ENCODE measurements at regions not wholly inside any gene's neighbourhood (a gene's known extent, or its start where the extent isn't known, plus 50 kb on each side); places are given as distances from the start of the nearest gene placed in this dataset.

DNA sequence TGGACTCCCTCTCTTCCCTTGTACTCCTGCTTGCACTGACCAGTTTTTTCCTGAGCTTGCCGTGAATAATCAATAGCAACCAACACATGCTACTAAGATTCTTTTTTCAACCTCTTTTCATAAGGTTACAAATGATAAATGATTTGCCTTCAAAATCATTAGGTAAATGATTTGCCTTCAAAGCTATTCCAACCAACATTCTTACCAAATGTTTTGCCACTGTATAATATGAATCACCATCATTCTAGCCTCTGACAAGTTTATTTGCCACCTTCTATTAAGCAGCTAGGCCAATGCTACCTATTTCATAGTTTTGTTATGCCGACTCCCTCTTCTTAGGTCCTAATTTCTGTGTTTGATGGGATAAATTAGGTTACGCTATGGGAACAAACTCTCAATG, 385.1 kb downstream of the DTWD2 start:
- H3K9me3 ChIP-seq, result no peaks in the 10 kb centered on the region
- H3K27me3 ChIP-seq, result no peaks in the 10 kb centered on the region
- no peak for ATAC-seq
- H3K4me3 ChIP-seq, result no peak overlapping the region
- no peaks in the 10 kb centered on the region for H3K36me3 ChIP-seq
- H3K27ac ChIP-seq, result no peak overlapping the region
- no peaks in the 10 kb centered on the region for H3K4me1 ChIP-seq
- WGBS, 2 donors (ENCODE audit: low coverage in 1 of 2), result 80 to 92% methylated on average over 3 of the region's 3 CpGs
- TF ChIP-seq EP300 (IDR thresholded peaks at IDR 0.05) (no peak), CTCF (IDR thresholded peaks at IDR 0.05) (no peak), POLR2AphosphoS5 (IDR thresholded peaks at IDR 0.05) (no peak), POLR2A (IDR thresholded peaks at IDR 0.05) (no peak)

DNA sequence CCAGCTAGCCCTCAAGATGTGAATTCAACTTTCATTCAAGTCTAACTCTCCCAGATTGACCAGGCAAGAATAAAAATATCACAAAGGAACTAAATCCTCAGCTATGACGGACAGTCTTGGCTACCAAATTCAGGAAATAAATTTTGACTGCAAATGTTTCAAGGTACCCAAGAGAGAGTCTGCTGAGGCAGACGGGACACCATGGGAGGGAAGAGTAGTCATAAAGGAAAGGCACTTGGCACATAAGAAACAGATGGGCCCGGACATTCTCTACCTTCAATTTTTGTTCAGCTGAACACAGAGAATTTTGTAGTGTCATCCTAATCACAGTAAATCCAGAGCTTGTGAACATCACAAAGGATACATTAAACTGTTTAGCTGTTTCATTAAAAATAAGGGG, 390.0 kb downstream of the DTWD2 start:
- no peak for ATAC-seq
- Histone ChIP-seq H3K27ac (no peak overlapping the region), H3K27me3 (no peaks in the 10 kb centered on the region), H3K36me3 (no peaks in the 10 kb centered on the region), H3K9me3 (no peaks in the 10 kb centered on the region), H3K4me1 (no peaks in the 10 kb centered on the region), H3K4me3 (no peak overlapping the region)
- no peak for TF ChIP-seq POLR2AphosphoS5 (IDR thresholded peaks at IDR 0.05)
- no peak for TF ChIP-seq EP300 (IDR thresholded peaks at IDR 0.05)
- no peak for TF ChIP-seq POLR2A (IDR thresholded peaks at IDR 0.05)
- no peak for TF ChIP-seq CTCF (IDR thresholded peaks at IDR 0.05)
- WGBS, 2 donors (ENCODE audit: low coverage in 1 of 2), result 84 to 100% methylated on average over 2 to 3 of the region's 3 CpGs

DNA sequence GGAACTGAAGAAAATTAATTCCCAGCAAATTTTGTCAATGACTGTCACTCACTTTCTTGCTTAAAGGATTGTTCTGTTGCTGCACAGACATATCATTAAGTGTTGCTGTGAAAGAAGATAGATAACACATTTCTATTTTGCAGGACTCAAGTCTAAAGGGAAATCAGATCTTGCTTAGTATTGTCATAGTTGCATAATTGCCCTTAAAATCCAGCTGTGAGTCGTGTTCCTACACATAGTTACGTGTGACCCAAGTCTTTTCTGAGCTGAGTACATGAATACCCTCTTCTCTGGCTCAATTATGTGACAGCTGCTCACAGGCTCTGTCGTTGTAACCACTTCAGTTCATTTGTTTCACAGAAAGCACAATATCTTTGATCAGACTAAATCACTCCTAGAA, 390.8 kb downstream of the DTWD2 start:
- 53 to 65% methylated on average over 3 of the region's 3 CpGs for WGBS, 2 donors (ENCODE audit: low coverage in 1 of 2)
- H3K4me1 ChIP-seq, result no peaks in the 10 kb centered on the region
- H3K27me3 ChIP-seq, result no peaks in the 10 kb centered on the region
- no peaks in the 10 kb centered on the region for H3K9me3 ChIP-seq
- no peak overlapping the region for H3K27ac ChIP-seq
- ATAC-seq, result no peak
- H3K36me3 ChIP-seq, result no peaks in the 10 kb centered on the region
- no peak for TF ChIP-seq POLR2A (IDR thresholded peaks at IDR 0.05)
- no peak for TF ChIP-seq CTCF (IDR thresholded peaks at IDR 0.05)
- no peak for TF ChIP-seq POLR2AphosphoS5 (IDR thresholded peaks at IDR 0.05)
- TF ChIP-seq EP300 (IDR thresholded peaks at IDR 0.05), result no peak
- no peak overlapping the region for H3K4me3 ChIP-seq

DNA sequence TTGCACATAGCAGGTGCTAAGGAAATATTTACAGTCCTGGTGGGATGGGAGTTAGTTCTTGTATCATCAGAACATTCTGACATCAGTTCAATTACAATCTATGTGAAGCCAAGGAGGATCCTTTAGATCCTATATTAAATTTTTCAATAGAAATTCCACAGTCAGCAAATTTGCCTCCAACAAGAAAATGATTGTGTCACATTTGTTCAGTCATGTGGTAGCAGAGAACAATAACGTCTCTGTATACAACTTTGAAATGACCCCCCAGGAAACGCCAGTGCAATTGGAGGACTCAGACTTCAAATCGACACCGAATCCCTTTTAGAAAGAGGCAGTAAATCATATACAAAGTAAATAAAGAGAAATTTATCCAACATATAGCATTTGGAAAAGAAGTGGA, 392.1 kb downstream of the DTWD2 start:
- no peak for ATAC-seq
- 67 to 75% methylated on average over 1 to 4 of the region's 4 CpGs for WGBS, 2 donors (ENCODE audit: low coverage in 1 of 2)
- Histone ChIP-seq H3K9me3 (no peaks in the 10 kb centered on the region), H3K27me3 (no peaks in the 10 kb centered on the region), H3K27ac (no peak overlapping the region), H3K4me3 (no peak overlapping the region), H3K4me1 (no peaks in the 10 kb centered on the region), H3K36me3 (no peaks in the 10 kb centered on the region)
- TF ChIP-seq POLR2A (IDR thresholded peaks at IDR 0.05) (no peak), EP300 (IDR thresholded peaks at IDR 0.05) (no peak), POLR2AphosphoS5 (IDR thresholded peaks at IDR 0.05) (no peak), CTCF (IDR thresholded peaks at IDR 0.05) (no peak)

- no peak overlapping the region for H3K4me3 ChIP-seq
- H3K27ac ChIP-seq, result no peak overlapping the region
- H3K9me3 ChIP-seq, result no peaks in the 10 kb centered on the region
- no peaks in the 10 kb centered on the region for H3K27me3 ChIP-seq
- no peak for TF ChIP-seq POLR2A (IDR thresholded peaks at IDR 0.05)
- TF ChIP-seq EP300 (IDR thresholded peaks at IDR 0.05), result no peak
- no peak for TF ChIP-seq POLR2AphosphoS5 (IDR thresholded peaks at IDR 0.05)
- TF ChIP-seq CTCF (IDR thresholded peaks at IDR 0.05), result no peak
- H3K36me3 ChIP-seq, result no peaks in the 10 kb centered on the region
- WGBS, 2 donors (ENCODE audit: low coverage in 1 of 2), result 67 to 83% methylated on average over 1 of the region's 1 CpG
- H3K4me1 ChIP-seq, result no peaks in the 10 kb centered on the region
- no peak for ATAC-seq
Measured at GRCh38 chr5:118593003-118593328, 395.4 kb downstream of the DTWD2 start.
